GM19238 (cell line): ENCODE measurements at regions not wholly inside any gene's neighbourhood (a gene's known extent, or its start where the extent isn't known, plus 50 kb on each side); places are given as distances from the start of the nearest gene placed in this dataset.

Experiments
- DNase-seq: peaks from one replicate; pipeline ENCODE4 v3.0.0; 2011; ENCODE audit warnings: low spot score; ENCODE audit not compliant: insufficient read length

- no peak for DNase-seq
Observed at GRCh38 chr2:217382794-217383193, 522.9 kb upstream of the TNP1 start.

GRCh38 chr2:217379807-217380206 is 519.9 kb upstream of the TNP1 start:
- no peak for DNase-seq

- DNase-seq, result no peak
Observed at GRCh38 chr2:217372794-217373193, 512.9 kb upstream of the TNP1 start.

- no peak for DNase-seq
Observed at GRCh38 chr2:217371781-217372213, 511.9 kb upstream of the TNP1 start.

GRCh38 chr2:217370391-217370790 is 510.5 kb upstream of the TNP1 start:
- DNase-seq, result no peak

GRCh38 chr2:217367464-217367863 is 507.6 kb upstream of the TNP1 start:
- no peak for DNase-seq

GRCh38 chr2:217366966-217367365 is 507.1 kb upstream of the TNP1 start:
- DNase-seq, result no peak

GRCh38 chr2:217366266-217366895 is 506.5 kb upstream of the TNP1 start:
- no peak for DNase-seq

GRCh38 chr2:217365656-217366055 is 505.8 kb upstream of the TNP1 start:
- no peak for DNase-seq

- no peak for DNase-seq
Observed at GRCh38 chr2:217364224-217364623, 504.4 kb upstream of the TNP1 start.

- DNase-seq, result no peak
Observed at GRCh38 chr2:217363470-217363869, 503.6 kb upstream of the TNP1 start.

GRCh38 chr2:217362710-217363109 is 502.8 kb upstream of the TNP1 start:
- DNase-seq, result no peak

GRCh38 chr2:217362286-217362685 is 502.4 kb upstream of the TNP1 start:
- no peak for DNase-seq

GRCh38 chr2:217361483-217361880 is 501.6 kb upstream of the TNP1 start:
- no peak for DNase-seq

- no peak for DNase-seq
Observed at GRCh38 chr2:217360781-217361482, 501.1 kb upstream of the TNP1 start.

- no peak for DNase-seq
Observed at GRCh38 chr2:217360111-217360510, 500.2 kb upstream of the TNP1 start.

GRCh38 chr2:217357886-217358620 is 498.2 kb upstream of the TNP1 start:
- no peak for DNase-seq

GRCh38 chr2:217356781-217357180 is 496.9 kb upstream of the TNP1 start:
- no peak for DNase-seq

- DNase-seq, result no peak
Observed at GRCh38 chr2:217356142-217356541, 496.3 kb upstream of the TNP1 start.

GRCh38 chr2:217353591-217353990 is 493.7 kb upstream of the TNP1 start:
- DNase-seq, result no peak

- DNase-seq, result no peak
Observed at GRCh38 chr2:217351378-217351777, 491.5 kb upstream of the TNP1 start.

GRCh38 chr2:217349251-217349650 is 489.4 kb upstream of the TNP1 start:
- no peak for DNase-seq
